ENCODE measurements at regions not wholly inside any gene's neighbourhood (a gene's known extent, or its start where the extent isn't known, plus 50 kb on each side); places are given as distances from the start of the nearest gene placed in this dataset.

GRCh38 chr3:171972871-171973348 lies 66.5 kb upstream of the FNDC3B start (continued):
- peak; percentile 73 to 87 for TF ChIP-seq RXRA (IDR thresholded peaks at IDR 0.05)

GRCh38 chr3:171974986-171975837 lies 64.2 kb upstream of the FNDC3B start:
- no peak for DNase-seq (ENCODE audit: low spot score)
- Histone ChIP-seq H3K36me3 (ENCODE audit: control insufficient read depth in 4 of 4, insufficient read depth in 3 of 4, low read depth in 1 of 4, low read length in 3 of 4) (no peaks in the 10 kb centered on the region), H3K9ac (ENCODE audit: low read depth in 1 of 2, low read length in 2 of 2) (no peak overlapping the region), H3K27me3 (ENCODE audit: control insufficient read depth in 4 of 4, insufficient read depth in 4 of 4, low read length in 3 of 4) (no peaks in the 10 kb centered on the region), H3K27ac (ENCODE audit: low read depth in 1 of 2, low read length in 2 of 2) (peak overlapping the region in 1 of 2 donors; percentile 21), H3K4me3 (ENCODE audit: low read depth in 1 of 3, low read length in 3 of 3) (no peak overlapping the region), H3K9me3 (ENCODE audit: control insufficient read depth in 4 of 4, low read length in 3 of 4) (no peaks in the 10 kb centered on the region), H3K4me1 (ENCODE audit: control insufficient read depth in 4 of 4, insufficient read depth in 4 of 4, low read length in 3 of 4) (peaks cover 7 to 31% (median 15%) of the 10 kb centered on the region in 4 donors)
- TF ChIP-seq, protein P1, sequence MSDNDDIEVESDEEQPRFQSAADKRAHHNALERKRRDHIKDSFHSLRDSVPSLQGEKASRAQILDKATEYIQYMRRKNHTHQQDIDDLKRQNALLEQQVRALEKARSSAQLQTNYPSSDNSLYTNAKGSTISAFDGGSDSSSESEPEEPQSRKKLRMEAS (IDR thresholded peaks at IDR 0.05): no peak
- no peak for TF ChIP-seq GABPA (IDR thresholded peaks at IDR 0.05 in 1 of 2, conservative IDR thresholded peaks at IDR 0.05 in 1 of 2)
- 71% methylated on average over 10 of the region's 10 CpGs for WGBS

GRCh38 chr3:171976526-171976925 lies 62.9 kb upstream of the FNDC3B start:
- Histone ChIP-seq H3K27me3 (ENCODE audit: control insufficient read depth in 4 of 4, insufficient read depth in 4 of 4, low read length in 3 of 4) (no peaks in the 10 kb centered on the region), H3K4me3 (ENCODE audit: low read depth in 1 of 3, low read length in 3 of 3) (no peak overlapping the region), H3K9ac (ENCODE audit: low read depth in 1 of 2, low read length in 2 of 2) (no peak overlapping the region), H3K4me1 (ENCODE audit: control insufficient read depth in 4 of 4, insufficient read depth in 4 of 4, low read length in 3 of 4) (peaks cover 5 to 21% (median 13%) of the 10 kb centered on the region in 4 donors), H3K27ac (ENCODE audit: low read depth in 1 of 2, low read length in 2 of 2) (no peak overlapping the region), H3K36me3 (ENCODE audit: control insufficient read depth in 4 of 4, insufficient read depth in 3 of 4, low read depth in 1 of 4, low read length in 3 of 4) (no peaks in the 10 kb centered on the region), H3K9me3 (ENCODE audit: control insufficient read depth in 4 of 4, low read length in 3 of 4) (no peaks in the 10 kb centered on the region)
- TF ChIP-seq JUND (IDR thresholded peaks at IDR 0.05): no peak
- TF ChIP-seq, protein P1 (IDR thresholded peaks at IDR 0.05): no peak
- TF ChIP-seq, protein P2, sequence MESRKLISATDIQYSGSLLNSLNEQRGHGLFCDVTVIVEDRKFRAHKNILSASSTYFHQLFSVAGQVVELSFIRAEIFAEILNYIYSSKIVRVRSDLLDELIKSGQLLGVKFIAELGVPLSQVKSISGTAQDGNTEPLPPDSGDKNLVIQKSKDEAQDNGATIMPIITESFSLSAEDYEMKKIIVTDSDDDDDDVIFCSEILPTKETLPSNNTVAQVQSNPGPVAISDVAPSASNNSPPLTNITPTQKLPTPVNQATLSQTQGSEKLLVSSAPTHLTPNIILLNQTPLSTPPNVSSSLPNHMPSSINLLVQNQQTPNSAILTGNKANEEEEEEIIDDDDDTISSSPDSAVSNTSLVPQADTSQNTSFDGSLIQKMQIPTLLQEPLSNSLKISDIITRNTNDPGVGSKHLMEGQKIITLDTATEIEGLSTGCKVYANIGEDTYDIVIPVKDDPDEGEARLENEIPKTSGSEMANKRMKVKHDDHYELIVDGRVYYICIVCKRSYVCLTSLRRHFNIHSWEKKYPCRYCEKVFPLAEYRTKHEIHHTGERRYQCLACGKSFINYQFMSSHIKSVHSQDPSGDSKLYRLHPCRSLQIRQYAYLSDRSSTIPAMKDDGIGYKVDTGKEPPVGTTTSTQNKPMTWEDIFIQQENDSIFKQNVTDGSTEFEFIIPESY (IDR thresholded peaks at IDR 0.05): no peak
- no peak for DNase-seq (ENCODE audit: low spot score)
- WGBS: 89% methylated on average over 3 of the region's 3 CpGs

DNA sequence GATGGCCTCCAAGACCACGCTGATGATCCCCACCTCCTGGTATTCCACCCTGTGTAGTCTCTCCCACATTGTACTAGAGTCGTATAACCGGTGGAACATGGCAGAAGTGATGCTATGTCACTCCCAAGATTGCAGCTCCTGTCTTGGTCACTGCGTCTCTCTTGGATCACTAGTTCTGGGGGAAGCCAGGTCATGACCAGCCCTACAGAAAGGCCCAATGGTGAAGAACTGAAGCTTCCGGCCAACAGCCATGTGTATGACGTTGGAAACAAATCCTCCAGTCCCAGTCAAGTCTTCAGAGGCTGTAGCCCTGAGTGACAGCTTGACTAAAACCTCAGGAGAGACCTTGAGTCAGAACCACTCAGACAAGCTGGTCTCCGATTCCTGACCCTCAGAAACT lies 61.9 kb upstream of the FNDC3B start:
- Histone ChIP-seq H3K27me3 (ENCODE audit: control insufficient read depth in 4 of 4, insufficient read depth in 4 of 4, low read length in 3 of 4) (no peaks in the 10 kb centered on the region), H3K27ac (ENCODE audit: low read depth in 1 of 2, low read length in 2 of 2) (no peak overlapping the region), H3K9me3 (ENCODE audit: control insufficient read depth in 4 of 4, low read length in 3 of 4) (no peaks in the 10 kb centered on the region), H3K9ac (ENCODE audit: low read depth in 1 of 2, low read length in 2 of 2) (no peak overlapping the region), H3K4me1 (ENCODE audit: control insufficient read depth in 4 of 4, insufficient read depth in 4 of 4, low read length in 3 of 4) (peaks cover 5 to 13% (median 10%) of the 10 kb centered on the region in 4 donors), H3K4me3 (ENCODE audit: low read depth in 1 of 3, low read length in 3 of 3) (no peak overlapping the region), H3K36me3 (ENCODE audit: control insufficient read depth in 4 of 4, insufficient read depth in 3 of 4, low read depth in 1 of 4, low read length in 3 of 4) (no peaks in the 10 kb centered on the region)
- DNase-seq (ENCODE audit: low spot score): no peak
- 95% methylated on average over 7 of the region's 7 CpGs for WGBS
- TF ChIP-seq, protein P2 (IDR thresholded peaks at IDR 0.05): no peak
- TF ChIP-seq RXRA (IDR thresholded peaks at IDR 0.05) (no peak), RAD21 (IDR thresholded peaks at IDR 0.05) (no peak), FOXA2 (IDR thresholded peaks at IDR 0.05) (no peak), ATF3 (IDR thresholded peaks at IDR 0.05) (no peak), YY1 (IDR thresholded peaks at IDR 0.05) (no peak), HNF4A (conservative IDR thresholded peaks at IDR 0.05) (no peak)
- TF ChIP-seq, protein P3, sequence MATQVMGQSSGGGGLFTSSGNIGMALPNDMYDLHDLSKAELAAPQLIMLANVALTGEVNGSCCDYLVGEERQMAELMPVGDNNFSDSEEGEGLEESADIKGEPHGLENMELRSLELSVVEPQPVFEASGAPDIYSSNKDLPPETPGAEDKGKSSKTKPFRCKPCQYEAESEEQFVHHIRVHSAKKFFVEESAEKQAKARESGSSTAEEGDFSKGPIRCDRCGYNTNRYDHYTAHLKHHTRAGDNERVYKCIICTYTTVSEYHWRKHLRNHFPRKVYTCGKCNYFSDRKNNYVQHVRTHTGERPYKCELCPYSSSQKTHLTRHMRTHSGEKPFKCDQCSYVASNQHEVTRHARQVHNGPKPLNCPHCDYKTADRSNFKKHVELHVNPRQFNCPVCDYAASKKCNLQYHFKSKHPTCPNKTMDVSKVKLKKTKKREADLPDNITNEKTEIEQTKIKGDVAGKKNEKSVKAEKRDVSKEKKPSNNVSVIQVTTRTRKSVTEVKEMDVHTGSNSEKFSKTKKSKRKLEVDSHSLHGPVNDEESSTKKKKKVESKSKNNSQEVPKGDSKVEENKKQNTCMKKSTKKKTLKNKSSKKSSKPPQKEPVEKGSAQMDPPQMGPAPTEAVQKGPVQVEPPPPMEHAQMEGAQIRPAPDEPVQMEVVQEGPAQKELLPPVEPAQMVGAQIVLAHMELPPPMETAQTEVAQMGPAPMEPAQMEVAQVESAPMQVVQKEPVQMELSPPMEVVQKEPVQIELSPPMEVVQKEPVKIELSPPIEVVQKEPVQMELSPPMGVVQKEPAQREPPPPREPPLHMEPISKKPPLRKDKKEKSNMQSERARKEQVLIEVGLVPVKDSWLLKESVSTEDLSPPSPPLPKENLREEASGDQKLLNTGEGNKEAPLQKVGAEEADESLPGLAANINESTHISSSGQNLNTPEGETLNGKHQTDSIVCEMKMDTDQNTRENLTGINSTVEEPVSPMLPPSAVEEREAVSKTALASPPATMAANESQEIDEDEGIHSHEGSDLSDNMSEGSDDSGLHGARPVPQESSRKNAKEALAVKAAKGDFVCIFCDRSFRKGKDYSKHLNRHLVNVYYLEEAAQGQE (IDR thresholded peaks at IDR 0.05): no peak
- TF ChIP-seq, protein P1 (IDR thresholded peaks at IDR 0.05): no peak
